HepG2 (cell line): ENCODE measurements at regions not wholly inside any gene's neighbourhood (a gene's known extent, or its start where the extent isn't known, plus 50 kb on each side); places are given as distances from the start of the nearest gene placed in this dataset.

Experiments used
- CAMTA2 ChIP-seq: sonication (generic); formaldehyde crosslinking; IDR thresholded peaks from 2 replicates; pipeline ENCODE4 v1.4.0; 2020; ENCODE audit warnings: mild to moderate bottlenecking, missing genetic modification reagents, borderline replicate concordance
- CTCF ChIP-seq: sonication (generic); formaldehyde crosslinking; IDR thresholded peaks from 2 replicates; pipeline ENCODE4 v1.5.0; 2020; ENCODE audit warnings: mild to moderate bottlenecking, missing genetic modification reagents, moderate library complexity
- DRAP1 ChIP-seq: IDR thresholded peaks from 2 replicates; pipeline ENCODE4 v1.6.1; 2016; ENCODE audit warnings: missing genetic modification reagents, missing compliant biosample characterization
- EP300 ChIP-seq, 3 experiments: sonication (generic) in 1 of 3; formaldehyde crosslinking in 1 of 3; IDR thresholded peaks; 2 replicates each; pipeline versions ENCODE4 v1.5.1 to v1.6.1; 2011 to 2020; ENCODE audit warnings: low read depth in 2 of 3, low read length in 2 of 3, borderline replicate concordance in 1 of 3, improper control_type of control experiment in 1 of 3, mild to moderate bottlenecking in 1 of 3, missing genetic modification reagents in 1 of 3, moderate library complexity in 1 of 3
- FLYWCH1 ChIP-seq: sonication (generic); formaldehyde crosslinking; IDR thresholded peaks from 2 replicates; pipeline ENCODE4 v1.8.1; 2023; ENCODE audit warnings: mild to moderate bottlenecking, missing genetic modification reagents
- HCFC1 ChIP-seq: fragments of 150-350 bp; IDR thresholded peaks from 2 replicates; pipeline ENCODE4 v1.6.1; 2014; ENCODE audit warnings: low read depth, low read length
- MTA3 ChIP-seq: sonication (generic); formaldehyde crosslinking; IDR thresholded peaks from 2 replicates; pipeline ENCODE4 v1.4.0; 2020; ENCODE audit warnings: missing genetic modification reagents
- POLR2A ChIP-seq, 2 experiments: IDR thresholded peaks; 2 replicates each; pipeline ENCODE4 v1.6.1; 2011; ENCODE audit warnings: low read depth in 2 of 2, low read length in 2 of 2, mild to moderate bottlenecking in 1 of 2, moderate library complexity in 1 of 2; ENCODE audit not compliant: insufficient read depth in 1 of 2
- POLR2AphosphoS5 ChIP-seq: IDR thresholded peaks from 2 replicates; pipeline ENCODE4 v1.6.1; 2012; ENCODE audit warnings: low read depth, low read length
- SIN3B ChIP-seq: fragments of 150-350 bp; IDR thresholded peaks from 2 replicates; pipeline ENCODE4 v1.6.1; 2014; ENCODE audit warnings: low read length
- ZBTB33 ChIP-seq: sonication (generic); formaldehyde crosslinking; IDR thresholded peaks from 2 replicates; pipeline ENCODE4 v1.4.0; 2020; ENCODE audit warnings: missing genetic modification reagents
- ZMAT5 ChIP-seq: sonication (generic); formaldehyde crosslinking; IDR thresholded peaks from 2 replicates; pipeline ENCODE4 v1.5.0; 2020; ENCODE audit warnings: mild to moderate bottlenecking, low read depth, missing genetic modification reagents, borderline replicate concordance

- TF ChIP-seq POLR2A (IDR thresholded peaks at IDR 0.05; ENCODE audit: insufficient read depth in 1 of 2, low read depth in 2 of 2, low read length in 2 of 2) (no peak), CAMTA2 (CRISPR knock-in tag) (no peak), ZMAT5 (CRISPR knock-in tag) (no peak), SIN3B (no peak), EP300 (IDR thresholded peaks at IDR 0.05; ENCODE audit: low read depth in 2 of 2, low read length in 2 of 2) (no peak), EP300 (CRISPR knock-in tag; IDR thresholded peaks at IDR 0.05; ENCODE audit: borderline replicate concordance) (no peak), POLR2AphosphoS5 (no peak), MTA3 (no peak), CTCF (CRISPR knock-in tag) (no peak), DRAP1 (CRISPR knock-in tag) (no peak), HCFC1 (no peak), ZBTB33 (no peak), FLYWCH1 (CRISPR knock-in tag) (no peak)
These were observed 173.3 kb upstream of the MYCN start for GRCh38 chr2:15766911-15767597.
